Keratinocyte (primary cell): ENCODE measurements at regions not wholly inside any gene's neighbourhood (a gene's known extent, or its start where the extent isn't known, plus 50 kb on each side); places are given as distances from the start of the nearest gene placed in this dataset.

Experiments used
- CTCF ChIP-seq, 3 experiments: IDR thresholded peaks in 1 of 3; conservative IDR thresholded peaks in 1 of 3; optimal IDR thresholded peaks in 1 of 3; 2 replicates in 2 of 3; 3 replicates in 1 of 3; pipeline versions ENCODE3 to v1.5.1; 2011; ENCODE audit warnings: low read length in 3 of 3, mild to moderate bottlenecking in 3 of 3, moderate library complexity in 2 of 3, control low read depth in 1 of 3, inconsistent platforms in 1 of 3; ENCODE audit not compliant: insufficient read depth in 2 of 3; ENCODE audit errors: extremely low read depth in 1 of 3
- EZH2 ChIP-seq: IDR thresholded peaks from one replicate; pipeline ENCODE4 v1.6.1; 2012; ENCODE audit warnings: inconsistent platforms, mild to moderate bottlenecking, low read length, moderate library complexity

- TF ChIP-seq CTCF (optimal IDR thresholded peaks at IDR 0.05 in 1 of 3, IDR thresholded peaks at IDR 0.05 in 1 of 3, conservative IDR thresholded peaks at IDR 0.05 in 1 of 3; ENCODE audit: extremely low read depth in 1 of 3, insufficient read depth in 2 of 3, low read length in 3 of 3) (no peak), EZH2 (no peak)
These were observed 351.4 kb upstream of the SMIM31 start for GRCh38 chr4:164402554-164402953.
